AG10803 (cell line): ENCODE measurements at regions not wholly inside any gene's neighbourhood (a gene's known extent, or its start where the extent isn't known, plus 50 kb on each side); places are given as distances from the start of the nearest gene placed in this dataset.

Experiments used
- DNase-seq: peaks from one replicate; pipeline ENCODE4 v3.0.0; 2010; ENCODE audit warnings: low read depth
- H3K4me3 ChIP-seq: 2 replicates; pipeline ENCODE4 v1.5.1; 2011; ENCODE audit warnings: mild to moderate bottlenecking, low read length, control low read depth
- TF ChIP-seq, protein P1 (sequence below): conservative IDR thresholded peaks from 2 replicates; pipeline ENCODE4 v1.5.1; 2011; ENCODE audit warnings: mild to moderate bottlenecking, low read length, control low read depth, inconsistent platforms

DNA sequence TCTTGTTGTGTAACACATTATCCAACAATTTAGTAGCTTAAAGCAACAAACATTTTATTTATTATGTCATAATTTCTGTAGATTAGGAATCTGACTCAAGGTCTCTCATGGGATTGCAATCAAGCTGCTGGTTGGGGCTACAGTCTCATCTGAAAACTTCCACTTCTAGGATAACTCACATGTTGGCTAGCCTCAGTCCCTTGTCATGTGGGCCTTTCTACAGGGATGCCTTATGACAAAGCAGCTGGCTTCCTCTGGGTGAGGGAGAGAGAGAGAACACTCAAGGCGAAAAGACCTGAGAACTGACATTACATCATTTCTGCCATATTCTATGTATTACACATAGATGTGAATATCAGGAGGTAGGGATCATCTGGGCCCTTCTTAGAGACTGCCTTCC lies 317.9 kb upstream of the VRK2 start:
- no peak for DNase-seq
- no peak overlapping the region for H3K4me3 ChIP-seq
- TF ChIP-seq, protein P1, sequence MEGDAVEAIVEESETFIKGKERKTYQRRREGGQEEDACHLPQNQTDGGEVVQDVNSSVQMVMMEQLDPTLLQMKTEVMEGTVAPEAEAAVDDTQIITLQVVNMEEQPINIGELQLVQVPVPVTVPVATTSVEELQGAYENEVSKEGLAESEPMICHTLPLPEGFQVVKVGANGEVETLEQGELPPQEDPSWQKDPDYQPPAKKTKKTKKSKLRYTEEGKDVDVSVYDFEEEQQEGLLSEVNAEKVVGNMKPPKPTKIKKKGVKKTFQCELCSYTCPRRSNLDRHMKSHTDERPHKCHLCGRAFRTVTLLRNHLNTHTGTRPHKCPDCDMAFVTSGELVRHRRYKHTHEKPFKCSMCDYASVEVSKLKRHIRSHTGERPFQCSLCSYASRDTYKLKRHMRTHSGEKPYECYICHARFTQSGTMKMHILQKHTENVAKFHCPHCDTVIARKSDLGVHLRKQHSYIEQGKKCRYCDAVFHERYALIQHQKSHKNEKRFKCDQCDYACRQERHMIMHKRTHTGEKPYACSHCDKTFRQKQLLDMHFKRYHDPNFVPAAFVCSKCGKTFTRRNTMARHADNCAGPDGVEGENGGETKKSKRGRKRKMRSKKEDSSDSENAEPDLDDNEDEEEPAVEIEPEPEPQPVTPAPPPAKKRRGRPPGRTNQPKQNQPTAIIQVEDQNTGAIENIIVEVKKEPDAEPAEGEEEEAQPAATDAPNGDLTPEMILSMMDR = no peak

DNA sequence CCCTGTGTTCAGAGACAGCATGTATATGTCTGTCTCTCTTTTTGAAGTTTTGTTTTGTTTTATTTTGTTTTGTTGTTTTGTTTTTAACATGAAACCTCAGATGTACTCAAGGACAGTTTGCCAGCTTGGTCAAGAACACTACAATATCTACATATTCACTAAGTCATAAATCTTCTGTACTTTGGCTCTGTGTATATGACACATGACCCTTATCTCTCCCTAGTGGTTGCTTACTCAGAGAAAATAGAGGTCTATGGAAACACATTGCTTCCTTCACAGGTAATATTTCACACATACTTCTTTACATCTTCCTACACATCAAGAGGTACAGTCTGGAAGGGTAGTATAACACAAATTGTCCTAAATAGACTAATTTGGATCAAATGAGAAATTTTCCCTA lies 312.6 kb upstream of the VRK2 start:
- no peak overlapping the region for H3K4me3 ChIP-seq
- TF ChIP-seq, protein P1 = no peak
- no peak for DNase-seq

DNA sequence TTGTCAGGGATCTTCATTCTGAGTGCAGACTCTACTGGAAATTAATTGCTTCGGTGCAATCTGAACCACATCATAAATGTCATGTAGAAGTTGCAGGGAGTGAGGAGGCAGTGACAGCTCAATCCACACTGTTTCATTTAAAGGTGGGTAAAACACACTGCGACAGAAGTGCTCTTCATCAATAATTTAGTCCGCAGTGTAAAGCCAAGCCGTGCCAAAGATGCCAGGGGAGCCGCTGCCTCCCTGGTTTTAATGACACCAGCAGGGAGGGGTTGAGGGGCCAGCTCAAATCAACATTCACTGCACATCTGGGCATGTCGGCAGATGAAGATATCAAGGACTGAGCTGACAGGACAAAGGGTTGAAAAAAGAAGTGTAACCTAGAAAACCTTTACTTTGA lies 305.7 kb upstream of the VRK2 start:
- DNase-seq = no peak
- TF ChIP-seq, protein P1 = no peak
- no peak overlapping the region for H3K4me3 ChIP-seq

DNA sequence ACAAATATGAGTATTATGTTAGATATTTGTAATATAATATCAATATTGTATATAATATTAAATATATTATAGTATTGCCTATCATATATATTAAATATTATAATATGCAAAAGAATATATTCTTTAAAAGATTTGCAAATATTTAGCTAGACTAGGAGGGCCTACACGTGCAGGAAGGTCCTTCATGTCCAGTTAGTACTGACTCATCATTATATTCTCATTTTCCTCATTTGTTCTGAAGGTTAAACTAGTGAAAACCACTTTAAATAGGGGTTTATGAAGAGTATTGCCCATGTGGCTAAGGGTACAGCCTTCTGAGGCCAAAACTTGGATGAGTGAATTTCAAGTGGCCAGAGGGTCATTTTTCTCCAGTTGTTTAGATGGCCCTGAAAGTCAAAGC lies 293.0 kb upstream of the VRK2 start:
- H3K4me3 ChIP-seq = no peak overlapping the region
- TF ChIP-seq, protein P1 = no peak
- no peak for DNase-seq

DNA sequence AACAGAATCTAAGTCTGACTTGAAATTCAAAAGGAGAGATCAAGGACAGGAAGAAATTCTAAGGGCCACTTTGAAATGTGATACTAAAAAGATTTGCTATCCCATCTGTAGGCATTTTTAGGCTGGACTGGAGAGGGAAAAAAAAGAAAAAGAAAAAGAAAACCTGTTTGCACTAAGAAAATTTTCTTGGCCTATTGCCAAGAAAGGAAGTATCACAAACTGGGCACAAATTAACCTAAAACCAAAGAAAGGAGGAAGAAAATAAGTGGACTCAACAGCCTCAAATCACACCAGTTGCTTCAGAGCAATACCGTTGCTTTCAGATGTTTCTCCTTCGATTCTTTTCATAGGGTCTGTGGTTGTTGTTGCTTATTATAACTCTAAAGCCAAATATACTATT lies 287.9 kb upstream of the VRK2 start:
- H3K4me3 ChIP-seq = no peak overlapping the region
- TF ChIP-seq, protein P1 = no peak
- no peak for DNase-seq

DNA sequence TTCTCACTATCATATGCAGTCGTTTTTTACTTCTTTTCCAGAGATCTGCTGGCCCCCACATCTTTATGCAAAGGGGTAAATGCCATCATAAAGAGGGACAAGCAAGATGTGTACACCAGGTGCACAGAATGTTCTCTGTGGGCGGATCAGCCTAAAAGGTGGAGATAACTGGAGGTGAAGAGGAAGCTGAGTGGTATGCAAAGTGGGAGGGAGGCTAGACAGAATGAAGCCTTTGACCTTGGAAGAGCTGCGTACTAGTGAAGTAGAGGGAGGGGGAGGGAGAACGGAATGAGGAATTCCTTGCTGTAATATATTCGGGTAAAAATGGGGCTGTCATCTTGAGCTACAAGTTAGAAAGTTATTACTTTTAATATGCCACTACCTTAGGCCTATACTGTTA lies 287.5 kb upstream of the VRK2 start:
- H3K4me3 ChIP-seq = no peak overlapping the region
- DNase-seq = no peak
- TF ChIP-seq, protein P1 = no peak

DNA sequence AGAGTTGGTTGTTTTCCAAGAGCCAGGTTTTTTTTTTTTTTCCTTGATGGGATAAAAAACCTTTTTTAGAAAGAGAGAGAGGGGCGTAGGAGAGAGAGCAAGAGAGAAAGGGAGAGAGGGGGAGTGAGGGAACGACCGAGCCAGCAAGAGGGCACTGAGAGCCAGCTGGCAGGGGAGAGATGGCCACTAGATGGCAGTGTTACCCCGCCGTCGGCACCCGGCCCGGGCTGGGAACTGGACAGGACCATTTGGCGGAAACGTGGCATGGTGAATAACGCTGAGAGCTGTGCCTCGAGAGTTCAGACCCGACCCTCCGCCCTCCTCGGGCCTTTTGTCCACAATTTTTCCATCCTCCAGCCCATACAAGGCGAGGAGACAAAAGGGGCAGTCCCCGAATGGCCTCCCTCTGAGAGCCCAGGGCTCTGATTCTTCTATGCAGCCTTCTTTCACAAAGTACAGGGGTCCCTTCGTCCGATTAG lies 286.7 kb upstream of the VRK2 start:
- DNase-seq = peak; percentile 68
- TF ChIP-seq, protein P1 = peak; percentile 93
- peak overlapping the region; percentile 46 for H3K4me3 ChIP-seq
